Neural crest cell (in vitro differentiated cells): ENCODE measurements at regions not wholly inside any gene's neighbourhood (a gene's known extent, or its start where the extent isn't known, plus 50 kb on each side); places are given as distances from the start of the nearest gene placed in this dataset.

Source experiments
- DNase-seq: peaks from one replicate; pipeline ENCODE4 v3.0.0; 2021; ENCODE audit warnings: low read depth, mixed read lengths, low spot score
- H3K27ac Mint-ChIP-seq: one replicate; pipeline ENCODE4 v1.8.0; 2021; ENCODE audit warnings: mild to moderate bottlenecking, mixed read lengths; ENCODE audit not compliant: unreplicated experiment
- H3K27me3 Mint-ChIP-seq: 2 replicates; pipeline ENCODE4 v1.8.0; 2021; ENCODE audit warnings: low read depth, mild to moderate bottlenecking, mixed read lengths
- H3K36me3 Mint-ChIP-seq: 2 replicates; pipeline ENCODE4 v1.8.0; 2021; ENCODE audit warnings: low read depth, mild to moderate bottlenecking, mixed read lengths
- H3K4me1 Mint-ChIP-seq: 2 replicates; pipeline ENCODE4 v1.8.0; 2021; ENCODE audit warnings: mixed read lengths
- H3K4me3 Mint-ChIP-seq: one replicate; pipeline ENCODE4 v1.8.0; 2021; ENCODE audit warnings: mild to moderate bottlenecking, mixed read lengths
- H3K9me3 Mint-ChIP-seq: 2 replicates; pipeline ENCODE4 v1.8.0; 2021; ENCODE audit warnings: mixed read lengths
- CTCF ChIP-seq: fragments of 200-600 bp; sonication (generic); conservative IDR thresholded peaks from 2 replicates; pipeline ENCODE4 v1.5.0; 2021; ENCODE audit warnings: antibody characterized with exemption, mild to moderate bottlenecking

- no peak for DNase-seq
- no peak overlapping the region for H3K4me3 Mint-ChIP-seq
- H3K27ac Mint-ChIP-seq, result no peak overlapping the region
- no peak for TF ChIP-seq CTCF
- no peaks in the 10 kb centered on the region for H3K36me3 Mint-ChIP-seq
- H3K9me3 Mint-ChIP-seq, result no peaks in the 10 kb centered on the region
- no peaks in the 10 kb centered on the region for H3K27me3 Mint-ChIP-seq
- H3K4me1 Mint-ChIP-seq, result peaks cover 5% of the 10 kb centered on the region
These were observed 741.3 kb upstream of the RAB6C start for GRCh38 chr2:129237966-129238725.

- no peak for TF ChIP-seq CTCF
- Mint-ChIP-seq H3K4me3 (no peak overlapping the region), H3K36me3 (no peaks in the 10 kb centered on the region), H3K9me3 (no peaks in the 10 kb centered on the region), H3K4me1 (peaks cover 5% of the 10 kb centered on the region), H3K27ac (peak overlapping the region; percentile 3), H3K27me3 (no peaks in the 10 kb centered on the region)
- DNase-seq, result no peak
These were observed 740.3 kb upstream of the RAB6C start for GRCh38 chr2:129239141-129239540.

GRCh38 chr2:129240061-129240460, 739.4 kb upstream of the RAB6C start:
- H3K27me3 Mint-ChIP-seq, result no peaks in the 10 kb centered on the region
- H3K9me3 Mint-ChIP-seq, result no peaks in the 10 kb centered on the region
- H3K27ac Mint-ChIP-seq, result no peak overlapping the region
- DNase-seq, result no peak
- H3K4me3 Mint-ChIP-seq, result no peak overlapping the region
- no peak for TF ChIP-seq CTCF
- H3K36me3 Mint-ChIP-seq, result no peaks in the 10 kb centered on the region
- peaks cover 5% of the 10 kb centered on the region for H3K4me1 Mint-ChIP-seq

- no peak for TF ChIP-seq CTCF
- H3K4me3 Mint-ChIP-seq, result no peak overlapping the region
- no peak for DNase-seq
- peaks cover 5% of the 10 kb centered on the region for H3K4me1 Mint-ChIP-seq
- no peaks in the 10 kb centered on the region for H3K36me3 Mint-ChIP-seq
- no peak overlapping the region for H3K27ac Mint-ChIP-seq
- no peaks in the 10 kb centered on the region for H3K9me3 Mint-ChIP-seq
- no peaks in the 10 kb centered on the region for H3K27me3 Mint-ChIP-seq
These were observed 737.2 kb upstream of the RAB6C start for GRCh38 chr2:129242269-129242668.

GRCh38 chr2:129247751-129248150, 731.7 kb upstream of the RAB6C start:
- Mint-ChIP-seq H3K4me1 (peaks cover 12% of the 10 kb centered on the region), H3K9me3 (no peaks in the 10 kb centered on the region), H3K4me3 (no peak overlapping the region), H3K27me3 (no peaks in the 10 kb centered on the region), H3K36me3 (no peaks in the 10 kb centered on the region), H3K27ac (no peak overlapping the region)
- TF ChIP-seq CTCF, result no peak
- no peak for DNase-seq
